ENCODE measurements at regions not wholly inside any gene's neighbourhood (a gene's known extent, or its start where the extent isn't known, plus 50 kb on each side); places are given as distances from the start of the nearest gene placed in this dataset.
"Not testable (repeated sequence)": the region's sequence is repeated elsewhere in the genome, so short reads cannot be mapped to it uniquely, and the experiment has no call there.

DNA sequence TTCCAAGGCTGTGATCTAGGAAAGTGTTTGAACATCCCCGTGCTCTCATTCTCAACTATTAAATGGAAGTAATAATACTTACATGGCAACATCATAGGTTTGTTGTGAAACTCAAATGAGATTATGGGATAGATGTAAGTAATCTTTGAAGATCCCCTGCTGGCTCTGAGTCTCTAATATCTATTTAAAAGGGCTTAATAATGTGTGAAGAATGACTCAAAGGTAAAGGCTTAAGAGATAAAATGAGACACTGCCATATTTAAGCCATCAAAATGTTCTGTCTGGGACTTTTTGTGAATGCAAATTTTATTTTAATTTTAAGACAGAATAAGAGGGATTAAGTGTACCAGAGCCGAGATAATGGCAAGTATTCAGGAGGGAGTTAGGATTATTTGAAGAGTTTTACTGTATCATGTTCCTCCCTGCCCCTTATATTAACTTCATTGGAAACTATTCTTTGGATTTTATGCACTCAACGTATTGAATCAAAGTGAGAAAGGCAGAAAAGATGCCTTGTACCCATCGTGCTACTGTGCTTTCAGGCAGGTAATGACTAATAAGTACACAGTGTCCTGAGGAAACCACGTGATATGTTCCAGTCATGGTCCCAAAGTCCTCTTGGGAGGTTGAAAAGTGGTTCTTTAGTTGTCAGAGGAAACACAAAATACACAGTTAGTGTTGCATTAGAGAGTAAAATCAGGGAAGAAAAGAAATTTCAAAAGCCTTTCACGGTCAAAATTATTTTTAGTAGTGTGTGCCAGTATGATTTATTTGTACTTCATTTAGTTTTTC, 192.4 kb downstream of the RBM46 start:
- no peak for DNase-seq (ENCODE audit: low read depth, low spot score)
- no peak overlapping the region for H3K4me3 ChIP-seq (ENCODE audit: low read length)

DNA sequence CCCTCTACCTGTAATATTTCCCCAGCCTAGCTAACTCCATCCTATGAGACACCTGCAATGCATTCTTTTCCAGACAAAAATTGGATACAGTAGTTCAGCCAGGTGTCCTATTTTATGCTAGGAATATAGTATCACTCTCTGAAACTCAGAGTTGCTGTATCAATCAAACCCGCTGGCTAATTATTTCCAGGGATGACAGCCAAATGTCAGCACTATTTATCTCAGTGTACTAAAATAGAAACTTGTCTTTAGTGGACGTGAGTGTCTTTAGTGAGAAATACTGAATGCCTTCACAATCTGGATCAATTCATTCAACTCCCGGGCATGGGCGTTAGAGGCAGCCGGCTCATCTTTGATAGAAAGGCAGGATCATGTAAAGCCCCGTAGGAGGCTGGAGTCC, 196.2 kb downstream of the RBM46 start:
- DNase-seq (ENCODE audit: low read depth, low spot score), result no peak
- no peak overlapping the region for H3K4me3 ChIP-seq (ENCODE audit: low read length)

DNA sequence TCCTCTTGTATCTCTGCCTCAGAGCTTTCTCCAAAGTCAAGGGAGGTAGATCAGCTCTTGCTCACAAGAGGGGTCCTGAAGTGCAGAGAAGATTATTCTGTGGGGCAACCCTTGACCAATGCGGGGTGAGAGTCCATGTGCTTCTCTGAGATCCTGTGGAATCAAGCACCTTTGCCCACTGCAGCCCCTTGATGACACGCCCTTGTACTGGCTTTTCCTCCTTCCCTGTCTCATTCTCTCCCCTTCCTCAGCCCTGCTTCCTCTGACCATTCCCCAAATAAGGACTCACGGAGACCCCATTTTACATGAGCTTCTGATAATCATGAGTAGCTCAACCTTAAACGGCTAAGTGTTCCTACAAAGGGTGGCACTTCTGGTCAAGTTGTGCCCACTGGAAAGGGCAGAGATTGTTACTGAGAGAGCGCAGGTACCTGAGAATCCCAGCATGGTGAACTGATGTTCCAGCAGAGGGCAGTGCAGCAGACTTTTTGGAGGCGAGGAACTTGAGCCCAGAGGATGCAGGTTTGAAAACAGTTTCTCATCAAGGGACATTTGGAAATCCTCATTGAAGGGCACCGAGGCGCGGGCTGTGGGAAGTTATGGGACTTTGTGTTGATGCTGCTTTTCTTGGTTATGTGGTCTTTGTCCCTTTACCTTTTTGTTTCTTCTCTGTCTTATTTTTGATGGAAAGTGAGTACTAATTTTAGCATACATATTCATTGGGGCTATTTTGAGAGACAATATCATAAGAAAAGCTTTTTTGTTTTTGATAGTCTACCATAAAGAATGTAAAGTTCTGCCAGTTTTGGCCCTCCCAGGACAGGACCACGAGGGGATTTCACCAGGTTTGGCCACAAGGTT, 201.3 kb downstream of the RBM46 start:
- no peak overlapping the region for H3K4me3 ChIP-seq (ENCODE audit: low read length)
- DNase-seq (ENCODE audit: low read depth, low spot score), result peak; percentile 22

DNA sequence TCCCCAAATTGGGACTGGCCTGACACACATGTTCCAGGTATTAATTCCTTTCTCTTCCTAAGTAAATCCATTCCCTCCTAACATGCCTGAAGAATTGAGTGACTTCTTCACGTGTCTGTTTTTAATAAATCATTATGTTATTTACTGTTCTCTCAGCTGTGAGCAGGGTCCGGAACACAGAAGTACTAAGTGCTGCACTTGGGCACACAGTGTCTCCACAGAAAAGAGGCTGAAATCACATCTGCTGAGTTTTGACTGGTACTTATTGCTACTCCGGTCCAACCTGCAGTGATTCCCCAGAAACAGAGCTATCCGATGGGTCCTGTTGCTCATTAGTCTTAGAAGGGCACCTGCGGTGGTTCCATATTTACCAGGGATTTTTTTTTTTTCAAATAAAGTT, 202.6 kb downstream of the RBM46 start:
- DNase-seq (ENCODE audit: low read depth, low spot score), result no peak
- no peak overlapping the region for H3K4me3 ChIP-seq (ENCODE audit: low read length)

DNA sequence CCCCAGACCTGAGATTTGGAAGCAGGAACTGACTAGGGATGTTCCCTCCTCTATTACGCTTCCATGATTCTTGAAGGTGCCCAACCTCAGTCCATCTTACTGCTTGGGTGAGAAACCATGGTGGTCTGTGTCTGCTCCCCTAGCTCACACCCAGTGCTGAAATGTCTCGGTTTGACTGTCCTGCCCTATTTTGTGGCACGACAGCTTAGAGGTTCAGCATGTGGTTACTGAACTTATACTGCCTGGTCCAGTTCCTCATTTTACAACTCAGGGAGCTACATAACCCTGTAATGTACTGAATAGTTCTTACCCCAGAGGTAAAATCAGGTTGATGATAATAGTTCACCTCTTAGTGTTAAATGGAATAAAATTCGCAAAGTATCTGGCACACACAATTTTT, 203.1 kb downstream of the RBM46 start:
- no peak overlapping the region for H3K4me3 ChIP-seq (ENCODE audit: low read length)
- no peak for DNase-seq (ENCODE audit: low read depth, low spot score)

DNA sequence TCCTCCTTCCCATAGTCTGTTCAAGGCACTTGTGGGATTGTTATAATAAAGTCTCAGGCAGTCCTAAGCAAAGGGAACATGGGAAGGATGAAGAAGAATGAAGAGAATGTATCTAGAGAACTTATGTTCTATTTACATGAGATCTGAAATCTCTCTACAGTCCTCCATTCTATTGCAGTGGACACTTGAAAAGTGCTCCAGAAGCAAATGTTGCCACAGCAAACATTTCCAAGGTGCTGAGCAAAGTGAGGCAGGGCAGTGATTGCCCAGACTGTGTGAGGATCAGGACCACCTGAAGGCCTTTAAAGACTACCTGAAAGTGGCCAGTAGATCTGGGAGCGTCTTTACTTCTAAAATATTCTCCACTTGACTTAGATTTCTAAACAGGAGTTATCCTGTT, 203.5 kb downstream of the RBM46 start:
- H3K4me3 ChIP-seq (ENCODE audit: low read length), result no peak overlapping the region
- no peak for DNase-seq (ENCODE audit: low read depth, low spot score)

DNA sequence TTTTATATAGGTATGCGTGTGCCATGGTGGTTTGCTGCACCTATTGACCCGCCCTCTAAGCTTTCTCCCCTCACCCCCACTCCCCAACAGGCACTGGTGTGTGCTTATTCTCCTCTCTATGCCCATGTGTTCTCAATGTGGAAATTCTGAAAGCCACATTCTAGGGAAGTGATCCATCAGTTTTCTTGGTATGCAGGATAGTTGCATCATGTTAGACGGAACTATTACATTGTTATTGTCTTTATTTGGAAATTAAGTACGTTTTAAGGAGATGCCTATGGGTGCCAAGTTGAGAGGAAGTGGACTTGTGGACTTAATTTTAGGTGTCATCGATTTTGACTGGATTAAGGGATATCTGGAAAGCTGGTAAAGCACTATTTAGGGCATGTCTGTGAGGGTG, 204.6 kb downstream of the RBM46 start:
- no peak overlapping the region for H3K4me3 ChIP-seq (ENCODE audit: low read length)
- no peak for DNase-seq (ENCODE audit: low read depth, low spot score)

DNA sequence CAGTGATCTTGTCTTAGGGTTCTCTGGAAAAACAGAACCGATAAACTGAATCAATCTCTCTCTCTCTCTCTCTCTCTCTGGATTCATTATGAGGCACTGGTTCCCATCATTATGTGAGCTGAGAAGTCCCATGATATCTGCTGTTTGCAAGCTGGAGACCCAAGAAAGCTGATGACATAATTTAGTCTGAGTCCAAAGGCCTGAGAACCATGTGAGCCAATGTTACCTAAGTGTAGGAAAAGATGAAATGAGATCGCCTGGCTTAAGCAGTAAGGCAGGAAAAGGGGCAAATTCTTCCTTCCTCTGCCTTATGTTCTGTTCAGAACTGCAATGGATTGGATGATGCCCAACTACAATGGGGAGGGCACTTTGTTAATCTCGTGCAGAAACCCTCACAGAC, 207.4 kb downstream of the RBM46 start:
- no peak overlapping the region for H3K4me3 ChIP-seq (ENCODE audit: low read length)

DNA sequence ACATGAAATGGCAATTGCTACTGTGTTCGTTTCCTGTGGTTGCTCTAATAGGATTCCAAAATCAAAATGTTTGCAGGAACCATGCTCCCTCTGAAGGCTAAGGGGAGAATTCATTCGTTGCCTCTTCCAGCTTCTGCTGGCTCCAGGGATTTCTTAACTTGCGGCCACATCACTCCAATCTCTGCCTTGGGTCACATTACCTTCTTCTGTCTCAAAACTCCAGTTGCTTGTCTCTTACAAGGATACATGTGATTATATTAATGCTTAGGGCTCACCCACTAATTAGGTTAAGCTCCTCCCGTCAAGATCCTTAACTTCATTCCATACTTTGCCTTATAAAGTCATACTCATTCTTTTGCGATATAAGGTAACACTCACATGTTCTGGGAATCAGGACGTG, 208.4 kb downstream of the RBM46 start:
- no peak for DNase-seq (ENCODE audit: low read depth, low spot score)
- H3K4me3 ChIP-seq (ENCODE audit: low read length), result no peak overlapping the region

More for the DNA sequence above, 207.4 kb downstream of the RBM46 start:
- DNase-seq (ENCODE audit: low read depth, low spot score), result no peak

DNA sequence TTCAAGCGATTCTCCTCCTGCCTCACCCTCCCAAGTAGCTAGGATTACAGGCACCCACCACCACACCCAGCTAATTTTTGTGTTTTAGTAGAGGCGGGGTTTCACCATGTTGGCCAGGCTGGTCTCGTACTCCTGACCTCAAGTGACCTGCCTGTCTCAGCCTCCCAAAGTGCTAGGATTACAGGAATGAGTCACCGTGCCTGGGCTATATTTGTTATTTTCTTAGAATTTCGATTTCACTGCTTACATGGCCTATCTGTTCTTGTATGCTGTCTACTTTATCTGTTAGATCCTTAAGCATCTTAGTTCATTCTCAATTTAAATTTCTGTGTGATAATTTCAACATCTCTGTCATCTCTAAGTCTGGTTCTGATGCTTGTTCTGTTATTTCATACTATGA, 210.6 kb upstream of the NPY2R start:
- H3K4me3 ChIP-seq (ENCODE audit: low read length); DNase-seq (ENCODE audit: low read depth, low spot score): not testable (repeated sequence)

DNA sequence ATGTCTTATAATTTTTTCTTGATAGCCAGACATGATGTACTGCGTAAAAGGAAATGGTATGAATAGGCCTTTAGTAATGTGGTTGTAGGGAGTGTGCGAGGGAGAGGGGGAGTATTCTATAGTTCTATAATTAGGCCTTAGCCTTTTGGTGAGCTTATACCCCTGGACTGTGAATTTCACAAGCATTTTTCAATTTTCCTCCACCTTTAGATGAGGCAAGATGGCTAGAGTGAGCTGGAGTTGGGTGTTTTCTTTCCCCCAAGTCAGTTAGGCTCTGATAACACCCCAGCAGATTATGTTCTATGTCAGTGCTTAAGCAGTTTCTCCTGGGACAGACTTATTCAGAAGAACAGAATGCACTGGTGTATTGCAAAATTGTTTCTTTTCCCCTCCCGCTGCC, 210.2 kb upstream of the NPY2R start:
- H3K4me3 ChIP-seq (ENCODE audit: low read length), result no peak overlapping the region
- DNase-seq (ENCODE audit: low read depth, low spot score), result no peak

DNA sequence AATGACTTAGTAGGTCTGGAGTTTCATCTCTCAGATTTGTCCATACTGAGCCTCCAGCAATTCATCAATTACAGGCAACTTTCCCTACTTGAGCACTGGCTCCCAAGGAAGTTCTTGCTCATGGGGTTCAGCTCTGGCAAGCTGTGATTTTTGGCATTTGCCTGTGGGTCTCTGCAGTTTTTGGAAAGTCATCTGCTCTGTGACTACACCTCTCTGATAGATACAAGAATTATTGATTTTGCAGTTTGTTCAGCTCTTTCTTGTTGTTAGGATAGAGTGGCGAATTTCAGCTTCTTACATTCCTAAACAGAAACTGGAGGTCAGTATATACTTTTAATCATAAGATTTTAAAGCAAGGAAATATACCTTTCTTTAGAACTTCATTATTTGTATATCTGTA, 209.7 kb upstream of the NPY2R start:
- DNase-seq (ENCODE audit: low read depth, low spot score), result no peak
- no peak overlapping the region for H3K4me3 ChIP-seq (ENCODE audit: low read length)

DNA sequence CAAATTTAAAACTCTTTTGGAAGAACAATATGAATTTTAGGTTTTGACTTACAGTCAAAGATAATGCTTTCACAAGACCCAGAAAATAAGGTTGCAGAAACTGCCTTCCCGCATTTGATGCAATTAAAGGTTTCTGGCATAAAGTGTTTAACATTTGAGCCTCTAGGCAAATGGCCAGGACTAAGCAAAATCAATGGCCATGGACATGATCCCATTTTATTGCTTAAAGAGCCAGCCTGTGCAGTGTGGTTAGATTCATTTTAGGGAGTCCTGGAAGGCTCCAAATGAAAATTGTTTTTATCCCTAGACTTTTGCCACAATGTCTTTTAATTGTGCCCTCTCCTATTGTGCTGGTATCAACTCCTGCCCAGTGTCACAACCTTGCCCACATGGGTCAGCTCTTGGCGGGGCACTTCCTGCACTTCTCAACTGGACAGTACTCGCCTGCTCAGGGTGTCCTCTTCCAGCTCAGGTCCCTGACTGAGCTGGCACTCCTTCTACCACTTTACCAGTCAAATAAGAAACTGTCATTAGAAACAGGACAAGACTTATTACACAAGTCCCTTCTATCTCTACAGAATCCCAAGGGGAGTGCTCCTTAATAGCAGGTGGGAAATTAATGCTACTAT, 208.4 kb upstream of the NPY2R start:
- no peak overlapping the region for H3K4me3 ChIP-seq (ENCODE audit: low read length)
- no peak for DNase-seq (ENCODE audit: low read depth, low spot score)

DNA sequence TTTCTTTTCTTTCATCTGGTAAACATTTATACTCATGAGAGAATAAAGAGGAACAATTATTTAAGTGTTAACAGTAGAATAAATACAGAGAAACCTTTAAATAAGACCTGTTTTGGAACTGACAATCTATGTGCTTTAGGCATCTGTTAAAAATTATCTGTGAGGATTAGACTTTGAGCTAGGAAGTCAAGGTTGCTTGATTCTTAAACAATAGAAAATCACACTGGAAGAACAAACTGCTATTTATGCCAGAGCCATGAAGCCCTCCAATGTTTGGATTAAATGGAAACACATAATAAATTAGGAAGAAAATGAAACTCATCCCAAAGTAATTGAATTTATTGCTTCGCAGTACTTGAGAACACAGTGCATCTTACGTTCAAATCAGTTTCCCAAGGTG, 207.2 kb upstream of the NPY2R start:
- no peak overlapping the region for H3K4me3 ChIP-seq (ENCODE audit: low read length)
- DNase-seq (ENCODE audit: low read depth, low spot score), result no peak

DNA sequence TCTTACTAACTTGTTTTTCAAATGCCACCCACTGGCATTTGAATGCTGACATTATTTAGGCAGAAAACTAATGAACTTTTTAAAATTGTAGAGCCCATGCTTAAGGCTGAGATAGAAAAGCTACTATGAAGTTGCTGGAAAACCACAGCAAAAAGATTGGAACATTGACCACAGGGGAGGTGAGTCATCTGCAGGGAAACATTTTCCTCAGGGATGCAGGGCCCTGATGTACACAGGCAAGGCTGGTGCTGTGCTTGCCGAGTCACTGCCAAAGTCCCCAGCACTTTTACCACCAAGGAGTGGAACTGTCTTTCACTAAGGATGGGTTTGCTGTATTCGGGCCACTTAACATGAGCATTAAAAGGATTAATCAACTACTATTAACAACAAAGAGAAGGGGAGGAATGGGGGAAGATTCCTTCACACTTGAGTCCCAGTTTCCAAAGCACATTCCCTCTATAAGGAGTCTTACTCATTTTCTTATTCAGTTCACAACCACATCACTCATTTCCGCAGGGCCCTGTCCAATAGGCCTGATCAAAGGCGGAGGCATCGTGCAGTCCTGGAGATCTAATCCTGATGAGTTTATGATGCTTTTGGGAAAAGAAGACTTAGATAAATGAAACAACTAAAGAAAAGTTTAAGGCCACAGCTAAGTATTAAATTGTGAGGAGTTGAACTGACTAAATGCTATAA, 202.9 kb upstream of the NPY2R start:
- DNase-seq (ENCODE audit: low read depth, low spot score), result no peak
- no peak overlapping the region for H3K4me3 ChIP-seq (ENCODE audit: low read length)

DNA sequence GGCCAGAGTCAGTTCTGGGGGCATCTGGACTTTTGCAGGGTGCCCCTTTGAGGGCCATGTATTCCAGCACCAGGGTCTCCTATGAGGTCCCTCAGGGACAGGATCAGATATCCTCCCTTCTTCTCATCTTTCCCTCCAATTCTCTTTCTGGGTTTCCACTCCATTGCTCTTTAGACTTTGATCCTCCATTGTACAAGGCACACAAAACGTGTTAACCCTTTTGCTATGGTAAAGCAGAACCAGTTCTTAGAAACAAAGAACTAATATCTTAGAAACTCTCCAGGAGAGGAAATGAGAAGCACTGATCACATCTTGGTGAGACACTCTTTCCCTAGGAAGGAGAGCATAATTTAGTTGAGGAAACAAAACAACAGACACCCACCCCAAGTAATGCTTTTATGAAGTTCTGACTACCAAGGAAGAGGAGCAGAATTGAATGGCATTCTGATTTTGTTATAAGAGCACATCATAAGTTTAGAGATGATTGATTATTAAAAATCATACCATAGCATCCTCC, 200.7 kb upstream of the NPY2R start:
- DNase-seq (ENCODE audit: low read depth, low spot score), result no peak
- no peak overlapping the region for H3K4me3 ChIP-seq (ENCODE audit: low read length)

DNA sequence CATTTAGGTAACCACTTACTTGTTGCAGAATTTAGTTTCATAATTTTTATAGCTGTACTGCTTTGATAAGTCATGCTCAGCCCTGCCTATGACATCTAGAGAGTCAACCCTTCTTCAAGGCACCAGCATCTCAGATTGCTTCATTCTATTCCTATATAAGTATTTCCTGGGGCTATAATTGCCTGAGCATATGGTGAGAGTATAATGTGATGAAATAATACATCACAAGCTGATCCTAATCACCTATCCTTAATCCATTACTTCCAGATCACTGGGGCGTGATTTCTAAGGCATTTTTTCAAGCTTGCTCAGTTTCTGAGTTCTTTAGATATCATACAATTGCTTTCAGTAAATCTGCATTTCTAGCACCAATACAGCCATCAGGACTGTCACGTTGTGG, 200.0 kb upstream of the NPY2R start:
- H3K4me3 ChIP-seq (ENCODE audit: low read length), result no peak overlapping the region
- DNase-seq (ENCODE audit: low read depth, low spot score), result no peak

DNA sequence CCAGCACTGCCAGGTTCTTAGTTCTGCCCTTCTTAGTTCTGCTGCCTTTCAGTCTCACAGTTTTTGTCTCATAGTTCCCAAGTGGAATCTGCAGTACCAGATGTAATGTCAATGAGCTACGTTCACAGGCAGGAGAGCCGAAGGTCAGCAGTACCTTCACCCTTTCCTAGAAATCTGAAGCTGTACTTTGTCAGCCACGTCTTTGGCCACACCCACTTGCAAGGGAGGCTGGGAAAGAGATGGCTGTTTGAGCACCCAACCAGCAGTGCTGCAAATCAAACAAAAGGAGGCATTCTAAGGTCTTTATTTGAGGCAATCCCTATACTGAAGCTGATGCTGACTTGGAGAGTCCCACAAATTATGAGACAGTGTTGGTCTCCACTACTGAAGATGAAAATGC, 199.1 kb upstream of the NPY2R start:
- DNase-seq (ENCODE audit: low read depth, low spot score), result peak; percentile 1
- no peak overlapping the region for H3K4me3 ChIP-seq (ENCODE audit: low read length)

DNA sequence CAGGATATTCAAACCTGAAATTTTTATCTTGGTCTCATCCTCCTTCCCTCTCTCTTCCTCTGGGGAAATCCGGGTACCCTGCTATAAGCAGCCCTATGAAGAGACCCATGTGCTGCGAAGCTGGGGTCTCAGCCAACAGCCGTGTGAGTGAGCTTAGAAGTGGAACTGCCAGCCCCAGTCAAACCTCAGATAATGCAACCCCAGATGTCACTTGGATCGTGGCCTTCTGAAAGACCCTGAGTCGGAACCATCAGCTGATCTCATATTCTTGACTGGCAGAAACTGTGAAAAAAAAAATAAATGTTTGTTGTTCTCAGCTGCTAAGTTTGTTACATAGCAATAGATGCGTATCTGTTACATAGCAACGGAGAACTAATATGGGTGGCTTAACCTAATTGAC, 198.1 kb upstream of the NPY2R start:
- DNase-seq (ENCODE audit: low read depth, low spot score), result no peak

More for the DNA sequence above, 198.1 kb upstream of the NPY2R start:
- no peak overlapping the region for H3K4me3 ChIP-seq (ENCODE audit: low read length)

All from Jurkat, Clone E6-1 (cell line).